ENCODE measurements at regions not wholly inside any gene's neighbourhood (a gene's known extent, or its start where the extent isn't known, plus 50 kb on each side); places are given as distances from the start of the nearest gene placed in this dataset.

DNA sequence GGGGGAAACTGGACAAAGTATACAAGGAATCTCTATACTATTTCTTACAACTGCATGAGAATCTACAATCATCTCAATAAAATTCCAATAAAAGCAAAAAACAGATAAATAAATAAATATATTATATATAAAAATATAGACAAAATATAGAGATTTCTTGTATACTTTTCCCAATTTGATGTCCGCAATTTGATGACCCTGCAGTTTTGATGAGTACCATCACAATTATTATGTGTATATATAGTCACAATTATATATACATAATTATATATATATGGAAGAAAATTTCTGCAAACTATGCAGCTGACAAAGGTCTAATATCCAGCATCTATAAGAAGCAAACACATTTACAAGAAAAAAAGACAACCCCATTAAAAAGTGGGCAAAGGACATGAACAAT, 169.2 kb upstream of the ATXN1 start:
- in situ Hi-C loops (cut with MboI; ENCODE audit: low sequenced_read_pairs) (no loop called here), dilution Hi-C loops (cut with HindIII; ENCODE audit: low sequenced_read_pairs, unreplicated experiment) (no loop called here), intact Hi-C loops (cut with micrococcal nuclease) (no loop called here)
- DNase-seq (no peak), ATAC-seq (ENCODE audit: low read depth) (no peak)
- peak overlapping the region; percentile 44 for H2BK5ac ChIP-seq (ENCODE audit: low read depth, low read length, poor library complexity, severe bottlenecking)
- peak overlapping the region; percentile 21; the same call in 1 of the 2 replicates for H2BK20ac ChIP-seq (ENCODE audit: low read depth, low read length)
- peak overlapping the region; percentile 63 for H3K18ac ChIP-seq (ENCODE audit: low read depth, low read length)
- no peaks in the 10 kb centered on the region for H3K27me3 ChIP-seq (ENCODE audit: control insufficient read depth, insufficient read depth, low read length)
- H4K5ac ChIP-seq (ENCODE audit: low read depth, low read length): no peak overlapping the region; the same call in 1 of the 2 replicates
- H3K79me1 ChIP-seq (ENCODE audit: low read depth in 1 of 2, low read length in 2 of 2): no peaks in the 10 kb centered on the region
- no peak overlapping the region for H2BK15ac ChIP-seq (ENCODE audit: low read depth, low read length)
- H4K20me1 ChIP-seq (ENCODE audit: insufficient read depth, low read length): no peaks in the 10 kb centered on the region
- H2AK5ac ChIP-seq (ENCODE audit: low read depth, low read length): no peak overlapping the region
- H4K8ac ChIP-seq (ENCODE audit: low read depth in 2 of 2, low read length in 2 of 2): no peak overlapping the region
- H4K91ac ChIP-seq (ENCODE audit: insufficient read depth, low read depth, low read length): no peak overlapping the region
- H3K9ac ChIP-seq (ENCODE audit: low read depth, low read length): no peak overlapping the region
- peaks cover 3% of the 10 kb centered on the region; the same call in 1 of the 2 replicates for H3K9me1 ChIP-seq (ENCODE audit: insufficient read depth, low read length)
- no peak overlapping the region for H3K56ac ChIP-seq (ENCODE audit: extremely low read depth, insufficient read depth, low read length)
- ChIA-PET POLR2A (ENCODE audit: unreplicated experiment) (interaction anchor here (0.6 to 0.7 kb wide), 2 partner anchors 24 to 750 kb away, joined by 4 to 6 read pairs; no protein-coding TSS in a partner anchor), CTCF (no interaction called here)
- no peaks in the 10 kb centered on the region for H3K9me3 ChIP-seq (ENCODE audit: control insufficient read depth, insufficient read depth, low read length)
- no peak overlapping the region for H3K4ac ChIP-seq (ENCODE audit: low read depth, low read length)
- no peak overlapping the region for H2AK9ac ChIP-seq (replicated peaks; ENCODE audit: low read depth, low read length, poor library complexity)
- H2AFZ ChIP-seq (replicated peaks; ENCODE audit: low read length, poor library complexity): no peak overlapping the region
- no peak overlapping the region for H3K14ac ChIP-seq (replicated peaks; ENCODE audit: low read depth, low read length)
- no peak overlapping the region for H3K23ac ChIP-seq (ENCODE audit: low read depth, low read length)
- no TSS peak for BruUV-seq (replicated peaks)
- peaks cover 12% of the 10 kb centered on the region for H3K4me1 ChIP-seq (ENCODE audit: control insufficient read depth, insufficient read depth, low read length)
- H2BK120ac ChIP-seq (ENCODE audit: low read depth, low read length): 0 out of 2 replicates have a peak overlapping the region, but pooled peaks have one; percentile 5
- TF ChIP-seq MAFK (IDR thresholded peaks at IDR 0.05; ENCODE audit: low read depth, low read length): peak; percentile 64
- TF ChIP-seq FOS (IDR thresholded peaks at IDR 0.05; ENCODE audit: low read depth, low read length): no peak
- no CpG with 5 or more reads among the region's 1 CpG for WGBS, 2 experiments (ENCODE audit: extremely low coverage in 2 of 2, insufficient read length in 1 of 2)
- no peak overlapping the region for H3K4me3 ChIP-seq (ENCODE audit: insufficient read depth, low read depth, low read length)
- H3K4me2 ChIP-seq (ENCODE audit: low read depth, low read length): no peak overlapping the region
- no peaks in the 10 kb centered on the region for H3K36me3 ChIP-seq (ENCODE audit: control insufficient read depth, insufficient read depth, low read length)
- peak overlapping the region; percentile 11; the same call in 1 of the 2 replicates for H3K27ac ChIP-seq (ENCODE audit: insufficient read depth, low read length)
